ENCODE measurements at regions not wholly inside any gene's neighbourhood (a gene's known extent, or its start where the extent isn't known, plus 50 kb on each side); places are given as distances from the start of the nearest gene placed in this dataset.

DNA sequence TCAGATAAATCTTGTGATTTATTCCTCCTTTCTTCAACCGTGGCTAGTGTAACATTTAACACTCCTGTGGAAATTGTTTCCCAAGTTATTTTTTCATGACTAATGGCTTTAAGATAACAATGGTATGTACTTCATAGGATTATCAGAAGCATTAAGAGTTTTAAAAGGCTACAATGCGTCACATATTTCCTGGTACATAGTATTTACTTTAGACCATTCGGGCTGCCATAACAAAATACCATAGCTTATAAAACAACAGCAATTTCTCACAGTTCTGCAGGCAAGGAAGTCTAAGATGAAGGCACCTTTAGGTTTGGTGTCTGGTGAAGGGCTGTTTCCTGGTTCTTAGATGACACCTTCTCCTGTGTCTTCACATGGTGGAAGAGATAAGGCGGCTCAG lies 158.6 kb downstream of the PAPSS1 start (continued):
- TF ChIP-seq FOS (IDR thresholded peaks at IDR 0.05; ENCODE audit: borderline replicate concordance, extremely low read depth, insufficient read length) (no peak), NFXL1 (IDR thresholded peaks at IDR 0.05; ENCODE audit: borderline replicate concordance) (no peak), NFIC (IDR thresholded peaks at IDR 0.05; ENCODE audit: low read depth, low read length) (no peak), GATAD2B (conservative IDR thresholded peaks at IDR 0.05; ENCODE audit: low read depth) (no peak), EGR1 (IDR thresholded peaks at IDR 0.05; ENCODE audit: borderline replicate concordance in 1 of 2, low read depth in 2 of 2, low read length in 2 of 2) (no peak)
- TF ChIP-seq, protein P1, sequence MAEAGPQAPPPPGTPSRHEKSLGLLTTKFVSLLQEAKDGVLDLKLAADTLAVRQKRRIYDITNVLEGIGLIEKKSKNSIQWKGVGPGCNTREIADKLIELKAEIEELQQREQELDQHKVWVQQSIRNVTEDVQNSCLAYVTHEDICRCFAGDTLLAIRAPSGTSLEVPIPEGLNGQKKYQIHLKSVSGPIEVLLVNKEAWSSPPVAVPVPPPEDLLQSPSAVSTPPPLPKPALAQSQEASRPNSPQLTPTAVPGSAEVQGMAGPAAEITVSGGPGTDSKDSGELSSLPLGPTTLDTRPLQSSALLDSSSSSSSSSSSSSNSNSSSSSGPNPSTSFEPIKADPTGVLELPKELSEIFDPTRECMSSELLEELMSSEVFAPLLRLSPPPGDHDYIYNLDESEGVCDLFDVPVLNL (IDR thresholded peaks at IDR 0.05; ENCODE audit: low read depth, low read length), result no peak
- TF ChIP-seq, protein P2, sequence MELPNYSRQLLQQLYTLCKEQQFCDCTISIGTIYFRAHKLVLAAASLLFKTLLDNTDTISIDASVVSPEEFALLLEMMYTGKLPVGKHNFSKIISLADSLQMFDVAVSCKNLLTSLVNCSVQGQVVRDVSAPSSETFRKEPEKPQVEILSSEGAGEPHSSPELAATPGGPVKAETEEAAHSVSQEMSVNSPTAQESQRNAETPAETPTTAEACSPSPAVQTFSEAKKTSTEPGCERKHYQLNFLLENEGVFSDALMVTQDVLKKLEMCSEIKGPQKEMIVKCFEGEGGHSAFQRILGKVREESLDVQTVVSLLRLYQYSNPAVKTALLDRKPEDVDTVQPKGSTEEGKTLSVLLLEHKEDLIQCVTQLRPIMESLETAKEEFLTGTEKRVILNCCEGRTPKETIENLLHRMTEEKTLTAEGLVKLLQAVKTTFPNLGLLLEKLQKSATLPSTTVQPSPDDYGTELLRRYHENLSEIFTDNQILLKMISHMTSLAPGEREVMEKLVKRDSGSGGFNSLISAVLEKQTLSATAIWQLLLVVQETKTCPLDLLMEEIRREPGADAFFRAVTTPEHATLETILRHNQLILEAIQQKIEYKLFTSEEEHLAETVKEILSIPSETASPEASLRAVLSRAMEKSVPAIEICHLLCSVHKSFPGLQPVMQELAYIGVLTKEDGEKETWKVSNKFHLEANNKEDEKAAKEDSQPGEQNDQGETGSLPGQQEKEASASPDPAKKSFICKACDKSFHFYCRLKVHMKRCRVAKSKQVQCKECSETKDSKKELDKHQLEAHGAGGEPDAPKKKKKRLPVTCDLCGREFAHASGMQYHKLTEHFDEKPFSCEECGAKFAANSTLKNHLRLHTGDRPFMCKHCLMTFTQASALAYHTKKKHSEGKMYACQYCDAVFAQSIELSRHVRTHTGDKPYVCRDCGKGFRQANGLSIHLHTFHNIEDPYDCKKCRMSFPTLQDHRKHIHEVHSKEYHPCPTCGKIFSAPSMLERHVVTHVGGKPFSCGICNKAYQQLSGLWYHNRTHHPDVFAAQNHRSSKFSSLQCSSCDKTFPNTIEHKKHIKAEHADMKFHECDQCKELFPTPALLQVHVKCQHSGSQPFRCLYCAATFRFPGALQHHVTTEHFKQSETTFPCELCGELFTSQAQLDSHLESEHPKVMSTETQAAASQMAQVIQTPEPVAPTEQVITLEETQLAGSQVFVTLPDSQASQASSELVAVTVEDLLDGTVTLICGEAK (IDR thresholded peaks at IDR 0.05; ENCODE audit: borderline replicate concordance), result no peak

DNA sequence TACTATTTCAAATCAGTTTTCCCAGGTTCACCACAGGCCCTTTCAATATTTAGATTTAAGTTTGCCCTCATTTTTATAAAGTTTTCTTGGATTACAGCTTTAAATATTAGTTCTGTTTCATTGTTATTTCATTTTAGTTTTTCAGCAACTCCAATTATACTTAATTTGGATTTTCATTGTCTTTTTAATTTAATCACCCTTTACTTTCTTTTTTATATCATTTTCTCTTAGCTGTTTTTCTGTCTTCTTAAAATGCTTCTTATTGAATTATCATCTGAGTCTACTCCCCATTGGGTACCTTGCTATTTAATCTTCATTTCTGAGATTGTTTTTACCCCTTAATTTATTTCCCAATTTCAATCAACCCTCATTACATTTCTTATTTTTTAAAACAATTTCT lies 160.4 kb downstream of the PAPSS1 start:
- FAIRE-seq (no peak), ATAC-seq (no peak), DNase-seq (ENCODE audit: low read depth, low spot score) (no peak)
- H3K27me3 ChIP-seq (replicated peaks in 1 of 2; ENCODE audit: control insufficient read depth in 2 of 2, insufficient read depth in 2 of 2, low read length in 1 of 2), result no peaks in the 10 kb centered on the region
- no peaks in the 10 kb centered on the region for H4K20me1 ChIP-seq (ENCODE audit: control insufficient read depth, insufficient read depth)
- POLR2A ChIA-PET, result no interaction called here
- no peaks in the 10 kb centered on the region for H3K79me2 ChIP-seq (ENCODE audit: control insufficient read depth, insufficient read depth, low read length)
- H3K4me3 ChIP-seq, result no peak overlapping the region
- H3K4me2 ChIP-seq (ENCODE audit: control insufficient read depth, insufficient read depth), result no peak overlapping the region
- no peak overlapping the region for H3K9ac ChIP-seq (ENCODE audit: control insufficient read depth, insufficient read depth, low read length)
- CTCF ChIA-PET, result no interaction called here
- BruUV-seq (replicated peaks), result no TSS peak
- H3K9me3 ChIP-seq (replicated peaks; ENCODE audit: control insufficient read depth, insufficient read depth, low read length), result no peaks in the 10 kb centered on the region
- RAD21 ChIA-PET (ENCODE audit: unreplicated experiment), result no interaction called here
- intact Hi-C loops (cut with micrococcal nuclease; ENCODE audit: unreplicated experiment) (no loop called here), in situ Hi-C loops (cut with MboI) (no loop called here)
- no peaks in the 10 kb centered on the region for H3K36me3 ChIP-seq (ENCODE audit: control insufficient read depth in 2 of 2, insufficient read depth in 2 of 2, low read length in 1 of 2)
- no peaks in the 10 kb centered on the region for H3K4me1 ChIP-seq (ENCODE audit: control insufficient read depth, insufficient read depth, low read length)
- no peak overlapping the region for H3K27ac ChIP-seq (ENCODE audit: control insufficient read depth, insufficient read depth)
- no peak overlapping the region for H2AFZ ChIP-seq (ENCODE audit: control insufficient read depth, low read depth, low read length)
- SMC1A ChIA-PET (ENCODE audit: uncharacterized antibody, unreplicated experiment), result interaction anchor here (1.1 to 1.6 kb wide), 3 partner anchors 175 to 180 kb away, joined by 3 to 5 read pairs (median 3); no protein-coding TSS in a partner anchor
- TF ChIP-seq SMARCA5 (IDR thresholded peaks at IDR 0.05), result no peak
- TF ChIP-seq, protein P3, sequence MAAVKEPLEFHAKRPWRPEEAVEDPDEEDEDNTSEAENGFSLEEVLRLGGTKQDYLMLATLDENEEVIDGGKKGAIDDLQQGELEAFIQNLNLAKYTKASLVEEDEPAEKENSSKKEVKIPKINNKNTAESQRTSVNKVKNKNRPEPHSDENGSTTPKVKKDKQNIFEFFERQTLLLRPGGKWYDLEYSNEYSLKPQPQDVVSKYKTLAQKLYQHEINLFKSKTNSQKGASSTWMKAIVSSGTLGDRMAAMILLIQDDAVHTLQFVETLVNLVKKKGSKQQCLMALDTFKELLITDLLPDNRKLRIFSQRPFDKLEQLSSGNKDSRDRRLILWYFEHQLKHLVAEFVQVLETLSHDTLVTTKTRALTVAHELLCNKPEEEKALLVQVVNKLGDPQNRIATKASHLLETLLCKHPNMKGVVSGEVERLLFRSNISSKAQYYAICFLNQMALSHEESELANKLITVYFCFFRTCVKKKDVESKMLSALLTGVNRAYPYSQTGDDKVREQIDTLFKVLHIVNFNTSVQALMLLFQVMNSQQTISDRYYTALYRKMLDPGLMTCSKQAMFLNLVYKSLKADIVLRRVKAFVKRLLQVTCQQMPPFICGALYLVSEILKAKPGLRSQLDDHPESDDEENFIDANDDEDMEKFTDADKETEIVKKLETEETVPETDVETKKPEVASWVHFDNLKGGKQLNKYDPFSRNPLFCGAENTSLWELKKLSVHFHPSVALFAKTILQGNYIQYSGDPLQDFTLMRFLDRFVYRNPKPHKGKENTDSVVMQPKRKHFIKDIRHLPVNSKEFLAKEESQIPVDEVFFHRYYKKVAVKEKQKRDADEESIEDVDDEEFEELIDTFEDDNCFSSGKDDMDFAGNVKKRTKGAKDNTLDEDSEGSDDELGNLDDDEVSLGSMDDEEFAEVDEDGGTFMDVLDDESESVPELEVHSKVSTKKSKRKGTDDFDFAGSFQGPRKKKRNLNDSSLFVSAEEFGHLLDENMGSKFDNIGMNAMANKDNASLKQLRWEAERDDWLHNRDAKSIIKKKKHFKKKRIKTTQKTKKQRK (IDR thresholded peaks at IDR 0.05; ENCODE audit: low read depth, low read length), result no peak
- TF ChIP-seq CHD1 (IDR thresholded peaks at IDR 0.05; ENCODE audit: low read depth, low read length), result no peak
- TF ChIP-seq, protein P4, sequence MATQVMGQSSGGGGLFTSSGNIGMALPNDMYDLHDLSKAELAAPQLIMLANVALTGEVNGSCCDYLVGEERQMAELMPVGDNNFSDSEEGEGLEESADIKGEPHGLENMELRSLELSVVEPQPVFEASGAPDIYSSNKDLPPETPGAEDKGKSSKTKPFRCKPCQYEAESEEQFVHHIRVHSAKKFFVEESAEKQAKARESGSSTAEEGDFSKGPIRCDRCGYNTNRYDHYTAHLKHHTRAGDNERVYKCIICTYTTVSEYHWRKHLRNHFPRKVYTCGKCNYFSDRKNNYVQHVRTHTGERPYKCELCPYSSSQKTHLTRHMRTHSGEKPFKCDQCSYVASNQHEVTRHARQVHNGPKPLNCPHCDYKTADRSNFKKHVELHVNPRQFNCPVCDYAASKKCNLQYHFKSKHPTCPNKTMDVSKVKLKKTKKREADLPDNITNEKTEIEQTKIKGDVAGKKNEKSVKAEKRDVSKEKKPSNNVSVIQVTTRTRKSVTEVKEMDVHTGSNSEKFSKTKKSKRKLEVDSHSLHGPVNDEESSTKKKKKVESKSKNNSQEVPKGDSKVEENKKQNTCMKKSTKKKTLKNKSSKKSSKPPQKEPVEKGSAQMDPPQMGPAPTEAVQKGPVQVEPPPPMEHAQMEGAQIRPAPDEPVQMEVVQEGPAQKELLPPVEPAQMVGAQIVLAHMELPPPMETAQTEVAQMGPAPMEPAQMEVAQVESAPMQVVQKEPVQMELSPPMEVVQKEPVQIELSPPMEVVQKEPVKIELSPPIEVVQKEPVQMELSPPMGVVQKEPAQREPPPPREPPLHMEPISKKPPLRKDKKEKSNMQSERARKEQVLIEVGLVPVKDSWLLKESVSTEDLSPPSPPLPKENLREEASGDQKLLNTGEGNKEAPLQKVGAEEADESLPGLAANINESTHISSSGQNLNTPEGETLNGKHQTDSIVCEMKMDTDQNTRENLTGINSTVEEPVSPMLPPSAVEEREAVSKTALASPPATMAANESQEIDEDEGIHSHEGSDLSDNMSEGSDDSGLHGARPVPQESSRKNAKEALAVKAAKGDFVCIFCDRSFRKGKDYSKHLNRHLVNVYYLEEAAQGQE (IDR thresholded peaks at IDR 0.05; ENCODE audit: low read depth, low read length), result no peak
- no peak for TF ChIP-seq MYB (IDR thresholded peaks at IDR 0.05; ENCODE audit: borderline replicate concordance, low read depth, low read length)
